Right kidney (tissue), 1 donor: ENCODE measurements at regions not wholly inside any gene's neighbourhood (a gene's known extent, or its start where the extent isn't known, plus 50 kb on each side); places are given as distances from the start of the nearest gene placed in this dataset.
"Not testable (repeated sequence)": the region's sequence is repeated elsewhere in the genome, so short reads cannot be mapped to it uniquely, and the experiment has no call there.

ENCODE experiments used
- DNase-seq: peaks from one replicate; pipeline ENCODE4 v3.0.0-alpha.2; 2016

DNA sequence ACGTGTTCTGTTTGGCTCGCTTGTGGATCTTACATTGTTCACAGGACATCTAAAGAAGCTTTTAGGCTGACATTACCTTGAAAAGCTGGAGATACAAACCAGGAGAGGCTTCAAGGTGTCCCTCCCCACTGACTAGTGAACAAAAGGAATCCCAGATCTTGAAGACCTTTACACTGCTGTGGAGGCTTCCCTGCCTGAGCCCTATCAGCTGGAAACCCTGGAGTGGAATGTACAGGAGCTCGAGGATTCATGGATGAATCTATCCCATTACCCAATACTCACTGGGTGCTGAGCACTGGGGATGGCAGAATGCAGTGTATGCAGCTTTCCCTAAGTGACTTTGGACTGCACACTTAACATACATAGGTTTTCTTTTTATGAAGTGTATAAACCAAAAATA lies 82.3 kb upstream of the MFGE8 start:
- DNase-seq = no peak

- DNase-seq = no peak
Observed at GRCh38 chr15:88997531-88997930, 84.4 kb upstream of the MFGE8 start.

DNA sequence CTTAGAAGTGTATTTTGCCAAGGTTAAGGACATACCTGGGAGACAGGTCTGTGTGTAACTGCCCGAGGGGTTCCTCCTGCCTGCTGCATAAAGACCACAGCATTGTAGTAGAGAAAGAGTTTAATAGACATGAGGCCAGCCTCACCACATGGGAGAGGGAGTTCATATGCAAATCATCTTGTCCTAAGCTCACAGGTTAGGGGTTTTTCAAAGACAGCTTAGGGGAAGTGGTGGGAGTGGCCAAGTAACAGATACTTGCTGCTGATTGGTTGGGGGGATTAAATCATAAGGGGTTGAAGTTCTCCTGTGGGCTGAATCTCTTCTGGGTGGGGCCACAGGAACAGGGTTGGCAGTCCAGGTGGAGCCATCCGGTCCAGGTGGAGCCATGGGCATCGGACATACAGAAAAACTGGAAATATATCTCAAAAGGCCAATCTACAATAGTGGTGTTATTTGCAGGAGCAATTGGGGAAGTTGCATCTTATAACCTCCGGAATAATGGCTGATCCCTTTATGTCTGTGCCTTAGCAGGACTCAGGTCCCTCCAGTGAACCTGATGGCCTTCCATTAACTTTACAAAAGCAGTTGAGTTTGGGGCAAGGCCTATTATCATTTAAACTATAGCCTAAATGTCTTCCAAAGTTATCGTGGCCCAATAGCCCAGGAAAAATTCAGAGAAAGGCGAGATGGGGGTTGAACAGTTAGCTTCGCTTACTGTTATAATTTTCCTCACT lies 86.0 kb upstream of the MFGE8 start:
- no peak for DNase-seq

DNA sequence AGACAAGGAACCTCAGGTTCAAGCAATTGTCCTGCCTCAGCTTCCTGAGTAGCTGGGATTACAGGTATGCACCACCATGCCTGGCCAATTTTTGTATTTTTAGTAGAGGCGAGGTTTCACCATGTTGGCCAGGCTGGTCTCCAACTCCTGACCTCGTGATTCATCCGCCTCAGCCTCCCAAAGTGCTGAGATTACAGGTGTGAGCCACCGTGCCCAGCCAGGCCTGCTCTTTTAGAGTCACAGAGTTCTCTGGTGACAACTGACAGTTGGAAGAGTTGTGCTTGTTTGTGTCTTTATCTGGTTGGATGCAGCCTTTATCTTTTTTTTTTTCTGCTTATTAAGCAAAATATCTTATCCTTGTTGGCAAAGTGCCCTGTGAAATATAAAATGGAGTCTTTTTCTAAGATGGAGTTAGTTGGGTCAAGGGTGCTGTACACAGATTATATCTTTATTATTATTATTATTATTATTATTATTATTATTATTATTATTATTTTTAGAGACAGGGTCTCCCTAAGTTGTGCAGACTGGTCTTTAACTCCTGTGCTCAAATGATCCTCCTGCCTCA lies 86.5 kb upstream of the ABHD2 start:
- not testable (repeated sequence) for DNase-seq

DNA sequence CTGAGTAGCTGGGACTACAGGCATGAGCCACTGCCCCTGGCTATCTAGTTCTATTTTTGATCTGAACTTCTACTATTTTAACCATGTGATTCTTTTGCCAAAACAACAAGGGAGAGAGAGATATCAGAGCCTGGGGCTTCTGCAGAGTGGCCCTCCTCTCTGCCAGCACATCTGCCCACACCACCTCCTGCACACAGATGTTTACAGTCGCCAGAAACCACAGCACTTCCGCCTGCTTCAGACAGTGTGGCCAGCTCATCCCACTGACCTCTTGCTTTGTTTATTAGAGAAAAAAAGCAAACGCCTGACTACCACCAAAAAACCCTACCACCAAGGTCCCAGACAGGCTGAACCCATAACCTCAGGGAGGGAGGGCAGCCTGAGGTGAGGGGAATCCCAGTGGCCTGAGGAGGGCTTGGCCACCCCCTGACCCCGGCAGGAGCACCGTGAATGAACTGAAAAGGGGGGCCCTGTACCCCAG lies 85.9 kb upstream of the ABHD2 start:
- DNase-seq = no peak

- no peak for DNase-seq
Observed at GRCh38 chr15:89002830-89003229, 85.4 kb upstream of the ABHD2 start.

- no peak for DNase-seq
Observed at GRCh38 chr15:89003865-89004725, 84.2 kb upstream of the ABHD2 start.

DNA sequence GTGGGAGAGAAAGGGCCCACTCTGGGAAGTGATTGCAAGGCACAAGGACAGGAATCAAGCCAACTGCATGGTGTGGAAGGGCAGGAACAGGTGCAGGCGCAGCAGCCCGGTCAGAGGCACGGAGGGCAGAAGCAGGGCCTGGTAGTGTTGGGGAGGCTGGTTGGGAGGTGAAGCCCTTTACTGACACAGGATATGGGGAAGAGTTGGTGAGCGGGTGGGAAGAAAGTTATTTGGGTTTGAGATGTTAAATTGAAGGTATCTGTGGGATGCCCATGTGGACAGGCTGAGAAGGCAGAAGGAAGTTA lies 83.6 kb upstream of the ABHD2 start:
- no peak for DNase-seq

DNA sequence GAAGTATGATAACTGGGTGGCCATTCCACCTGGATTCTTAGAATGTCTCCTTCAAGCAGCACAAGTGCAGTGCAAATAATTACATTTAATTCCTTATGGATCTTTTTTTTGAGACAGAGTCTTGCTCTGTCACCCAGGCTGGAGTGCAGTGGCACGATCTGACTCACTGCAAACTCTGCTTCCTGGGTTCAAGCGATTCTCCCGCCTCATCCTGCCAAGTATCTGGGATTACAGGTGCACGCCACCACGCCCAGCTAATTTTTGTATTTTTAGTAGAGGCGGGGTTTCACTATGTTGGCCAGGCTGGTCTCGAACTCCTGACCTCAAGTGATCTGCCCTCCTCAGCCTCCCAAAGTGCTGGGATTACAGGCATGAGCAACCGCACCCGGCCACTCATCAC lies 80.7 kb upstream of the ABHD2 start:
- DNase-seq = not testable (repeated sequence)

GRCh38 chr15:89007989-89008388 lies 80.3 kb upstream of the ABHD2 start:
- no peak for DNase-seq

DNA sequence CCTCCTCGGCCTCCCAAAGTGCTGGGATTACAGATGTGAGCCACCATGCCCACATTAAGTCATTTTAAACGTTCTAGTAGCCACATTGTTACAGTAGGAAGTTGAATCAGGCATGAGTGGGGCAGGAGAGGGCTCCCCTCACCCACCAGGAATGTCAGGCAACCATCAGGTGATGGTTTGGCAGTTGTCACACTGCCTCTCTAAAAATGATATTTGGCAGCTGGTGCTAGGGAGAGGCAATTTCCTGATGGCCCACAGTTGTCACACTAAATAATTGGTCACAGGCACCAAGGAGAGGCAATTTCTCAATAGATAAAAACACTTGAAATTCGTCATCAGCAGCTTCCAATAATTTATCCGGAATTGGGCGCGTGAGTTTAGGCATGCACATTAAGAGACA lies 79.2 kb upstream of the ABHD2 start:
- no peak for DNase-seq

GRCh38 chr15:89015412-89016097 lies 72.7 kb upstream of the ABHD2 start:
- DNase-seq = no peak

- peak; percentile 4 for DNase-seq
Observed at GRCh38 chr15:89016549-89017041, 71.7 kb upstream of the ABHD2 start.

GRCh38 chr15:89017370-89018066 lies 70.7 kb upstream of the ABHD2 start:
- DNase-seq = peak; percentile 67

DNA sequence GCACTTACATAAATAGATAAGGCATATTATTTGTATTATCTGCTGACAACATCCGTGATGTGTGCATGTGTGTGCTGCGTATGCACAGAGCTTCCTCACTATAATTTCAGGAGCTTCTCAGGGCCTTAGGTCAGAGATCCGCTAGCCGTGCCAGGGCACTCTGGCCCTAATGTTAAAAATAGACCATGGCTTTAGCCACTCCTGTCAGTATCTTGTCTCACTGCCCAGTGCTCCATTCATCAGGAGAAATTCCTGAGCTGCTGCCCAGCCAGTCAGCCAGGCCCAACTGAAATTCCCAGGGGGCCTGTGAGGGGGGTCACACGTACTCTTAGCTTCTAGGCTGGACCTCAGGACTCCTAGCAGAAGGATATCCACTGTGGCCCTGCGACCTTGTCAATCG lies 70.0 kb upstream of the ABHD2 start:
- no peak for DNase-seq

GRCh38 chr15:89019436-89019835 lies 68.8 kb upstream of the ABHD2 start:
- no peak for DNase-seq

GRCh38 chr15:89021224-89021623 lies 67.0 kb upstream of the ABHD2 start:
- DNase-seq = no peak

DNA sequence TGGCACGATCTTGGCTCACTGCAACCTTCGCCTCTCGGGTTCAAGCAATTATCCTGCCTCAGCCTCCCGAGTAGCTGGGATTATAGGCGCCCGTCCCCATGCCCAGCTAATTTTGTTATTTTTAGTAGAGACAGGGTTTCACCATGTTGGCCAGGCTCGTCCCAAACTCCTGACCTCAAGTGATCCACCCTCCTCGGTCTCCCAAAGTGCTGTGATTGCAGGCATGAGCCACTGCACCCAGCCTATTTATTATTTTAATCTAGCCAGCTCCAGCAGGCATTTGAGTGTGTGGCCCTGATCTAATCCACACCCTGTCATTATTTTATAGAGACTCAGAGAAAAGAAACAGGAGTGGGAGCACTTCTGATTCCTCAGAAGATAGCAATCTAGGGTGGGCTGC lies 66.4 kb upstream of the ABHD2 start:
- DNase-seq = not testable (repeated sequence)

DNA sequence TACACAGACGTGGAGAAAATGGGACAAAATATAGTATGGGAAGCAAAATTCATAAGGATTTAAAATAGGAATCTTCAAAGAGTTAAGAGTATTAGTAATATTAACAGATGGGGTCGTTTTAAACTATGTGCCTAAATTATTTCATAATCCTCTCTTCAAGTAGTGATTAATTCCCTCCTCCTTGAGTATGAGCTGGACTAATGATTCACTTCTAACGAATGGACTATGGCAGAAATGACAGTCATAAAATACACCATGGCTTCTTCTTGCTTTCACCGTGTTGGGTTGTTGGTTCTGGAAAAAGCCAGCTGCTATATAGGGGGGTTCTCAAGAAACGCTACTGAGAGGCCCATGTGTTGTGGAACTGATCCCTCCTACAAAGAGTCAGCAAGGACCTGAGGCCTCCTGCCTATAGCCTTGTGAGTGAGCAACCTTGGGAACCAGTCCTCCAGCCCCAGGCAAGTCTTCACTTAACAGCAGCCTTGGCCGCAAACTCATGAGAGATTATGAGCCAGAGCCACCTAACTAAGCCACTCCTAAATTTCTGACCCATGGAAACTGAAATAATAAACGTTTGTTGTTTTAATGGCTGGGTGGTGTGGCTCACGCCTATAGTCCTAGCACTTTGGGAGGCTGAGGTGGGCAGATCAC lies 64.8 kb upstream of the ABHD2 start:
- DNase-seq = no peak

DNA sequence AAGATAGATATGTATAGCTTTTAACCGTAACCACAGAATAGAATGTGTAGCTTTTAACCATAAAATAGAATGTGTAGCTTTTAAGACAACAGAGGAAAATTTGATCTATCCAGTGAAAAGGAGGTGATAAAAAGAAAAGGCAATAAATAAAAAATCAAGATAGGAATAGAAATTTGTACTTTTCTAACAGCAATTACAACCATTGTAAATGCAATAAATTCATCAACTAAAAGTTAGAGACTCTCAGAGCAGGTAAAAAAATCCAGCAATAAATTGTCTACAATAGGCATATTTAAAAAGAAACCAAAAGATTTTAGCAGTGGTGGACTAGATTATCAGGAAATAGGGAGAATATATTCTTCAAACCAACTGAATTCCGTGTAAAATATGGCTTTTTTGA lies 63.8 kb upstream of the ABHD2 start:
- no peak for DNase-seq

GRCh38 chr15:89026167-89026566 lies 62.1 kb upstream of the ABHD2 start:
- no peak for DNase-seq

DNA sequence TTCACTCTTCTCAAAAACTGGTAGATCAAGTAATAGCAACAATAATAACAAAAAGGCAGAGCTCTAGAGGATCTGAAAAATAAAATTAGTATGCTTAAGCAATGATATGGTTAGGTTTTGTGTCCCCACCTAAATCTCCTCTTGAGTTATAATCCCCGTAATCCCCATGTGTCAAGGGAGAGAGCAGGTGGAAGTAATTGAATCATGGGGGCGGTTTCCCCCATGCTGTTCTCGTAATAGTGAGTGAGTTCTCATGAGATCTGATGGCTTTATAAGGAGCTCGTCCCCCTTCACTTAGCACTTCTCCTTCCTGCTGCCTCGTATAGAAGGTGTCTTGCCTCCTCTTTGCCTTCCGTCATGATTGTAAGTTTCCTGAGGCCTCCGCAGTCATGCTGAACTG lies 60.2 kb upstream of the ABHD2 start:
- no peak for DNase-seq
